ENCODE measurements at regions not wholly inside any gene's neighbourhood (a gene's known extent, or its start where the extent isn't known, plus 50 kb on each side); places are given as distances from the start of the nearest gene placed in this dataset.

- TF ChIP-seq CTCF (IDR thresholded peaks at IDR 0.05; ENCODE audit: insufficient read depth, low read depth, low read length) (no peak), EZH2 (IDR thresholded peaks at IDR 0.05; ENCODE audit: insufficient read depth, low read length) (no peak)
Observed at GRCh38 chr4:179585761-179586160, 2143.5 kb upstream of the AGA start.
